HFF-Myc (cell line): ENCODE measurements at regions not wholly inside any gene's neighbourhood (a gene's known extent, or its start where the extent isn't known, plus 50 kb on each side); places are given as distances from the start of the nearest gene placed in this dataset.

Experiments
- DNase-seq: peaks from one replicate; pipeline ENCODE4 v3.0.0-alpha.2; 2011; ENCODE audit warnings: low read depth; ENCODE audit errors: extremely low read depth
- H3K4me3 ChIP-seq: replicated peaks from 2 replicates; pipeline ENCODE4 v1.5.1; 2011; ENCODE audit warnings: low read depth, mild to moderate bottlenecking, control low read depth, low read length
- CTCF ChIP-seq: IDR thresholded peaks from 2 replicates; pipeline ENCODE4 v1.5.1; 2012; ENCODE audit warnings: mild to moderate bottlenecking, low read depth, low read length, control low read depth; ENCODE audit errors: missing control alignments

GRCh38 chr16:55249361-55249760 lies 74.6 kb upstream of the IRX6 start:
- H3K4me3 ChIP-seq = no peak overlapping the region
- no peak for DNase-seq
- no peak for TF ChIP-seq CTCF

- no peak for DNase-seq
- no peak overlapping the region for H3K4me3 ChIP-seq
- no peak for TF ChIP-seq CTCF
Measured at GRCh38 chr16:55249936-55250335, 74.1 kb upstream of the IRX6 start.

- TF ChIP-seq CTCF = no peak
- H3K4me3 ChIP-seq = no peak overlapping the region
- peak; percentile 11 for DNase-seq
Measured at GRCh38 chr16:55250701-55251100, 73.3 kb upstream of the IRX6 start.

- TF ChIP-seq CTCF = no peak
- H3K4me3 ChIP-seq = no peak overlapping the region
- no peak for DNase-seq
Measured at GRCh38 chr16:55251151-55251550, 72.9 kb upstream of the IRX6 start.

GRCh38 chr16:55252577-55252976 lies 71.4 kb upstream of the IRX6 start:
- TF ChIP-seq CTCF = no peak
- DNase-seq = no peak

GRCh38 chr16:55253987-55254386 lies 70.0 kb upstream of the IRX6 start:
- no peak for DNase-seq
- H3K4me3 ChIP-seq = no peak overlapping the region
- no peak for TF ChIP-seq CTCF

More at GRCh38 chr16:55252577-55252976, 71.4 kb upstream of the IRX6 start:
- H3K4me3 ChIP-seq = no peak overlapping the region

GRCh38 chr16:55255733-55256282 lies 68.2 kb upstream of the IRX6 start:
- no peak for DNase-seq
- no peak overlapping the region for H3K4me3 ChIP-seq
- no peak for TF ChIP-seq CTCF
